IMR-90 (cell line): ENCODE measurements at regions not wholly inside any gene's neighbourhood (a gene's known extent, or its start where the extent isn't known, plus 50 kb on each side); places are given as distances from the start of the nearest gene placed in this dataset.

ENCODE experiments used
- ATAC-seq: fragments of 200-7000 bp; cut with Tn5 transposase; 2 replicates; pipeline ENCODE4 v1.9.1; 2020; ENCODE audit warnings: low read depth, mild to moderate bottlenecking, moderate library complexity
- BruUV-seq: library from RNA; stranded (reverse); fragments of 400-500 nt; replicated peaks from 2 replicates; lab custom pipeline; 2021; lab: Mats Ljungman, UMichigan
- CTCF ChIA-PET: fragments of 300-600 bp; formaldehyde crosslinking; extraction: SDS; loops from one replicate; lab custom pipeline; 2021; ENCODE audit warnings: antibody characterized with exemption; lab: Yijun Ruan, JAX
- POLR2A ChIA-PET: fragments of 300-600 bp; sonication (Branson Sonifier 250); formaldehyde crosslinking; loops from one replicate; lab custom pipeline; 2022; ENCODE audit warnings: antibody characterized with exemption; ENCODE audit not compliant: unreplicated experiment; lab: Charles Lee
- DNase-seq: peaks from one replicate; pipeline ENCODE4 v3.0.0; 2013
- H2AFZ ChIP-seq: replicated peaks from 2 replicates; pipeline ENCODE3; 2013; ENCODE audit warnings: low read length, mild to moderate bottlenecking; ENCODE audit not compliant: poor library complexity
- H2AK5ac ChIP-seq: 2 replicates; pipeline ENCODE4 v1.6.1; 2013; ENCODE audit warnings: low read depth, low read length, inconsistent platforms
- H2AK9ac ChIP-seq: replicated peaks from 2 replicates; pipeline ENCODE3; 2013; ENCODE audit warnings: mild to moderate bottlenecking, low read depth, low read length, moderate library complexity; ENCODE audit not compliant: poor library complexity
- H2BK120ac ChIP-seq: 2 replicates; pipeline ENCODE4 v1.6.1; 2013; ENCODE audit warnings: low read depth, low read length, inconsistent platforms
- H2BK15ac ChIP-seq: 3 replicates; pipeline ENCODE4 v1.6.1; 2013; ENCODE audit warnings: low read depth, low read length, inconsistent platforms
- H2BK20ac ChIP-seq: 2 replicates; pipeline ENCODE4 v1.6.1; 2013; ENCODE audit warnings: low read depth, mild to moderate bottlenecking, inconsistent platforms, low read length, moderate library complexity
- H2BK5ac ChIP-seq: 2 replicates; pipeline ENCODE4 v1.6.1; 2013; ENCODE audit warnings: mild to moderate bottlenecking, low read depth, low read length, inconsistent platforms; ENCODE audit not compliant: poor library complexity, severe bottlenecking
- H3K14ac ChIP-seq: replicated peaks from 2 replicates; pipeline ENCODE4 v1.6.1; 2013; ENCODE audit warnings: low read depth, low read length, inconsistent platforms
- H3K18ac ChIP-seq: 2 replicates; pipeline ENCODE4 v1.6.1; 2013; ENCODE audit warnings: low read depth, low read length, control low read depth
- H3K23ac ChIP-seq: 2 replicates; pipeline ENCODE4 v1.6.1; 2013; ENCODE audit warnings: low read depth, low read length, inconsistent platforms
- H3K27ac ChIP-seq: 2 replicates; pipeline ENCODE4 v1.5.1; 2013; ENCODE audit warnings: mild to moderate bottlenecking, control low read depth, low read length; ENCODE audit not compliant: insufficient read depth
- H3K27me3 ChIP-seq: 2 replicates; pipeline ENCODE4 v1.6.1; 2013; ENCODE audit warnings: low read length; ENCODE audit not compliant: control insufficient read depth, insufficient read depth
- H3K36me3 ChIP-seq: 2 replicates; pipeline ENCODE4 v1.6.1; 2013; ENCODE audit warnings: low read length, mixed read lengths; ENCODE audit not compliant: control insufficient read depth, insufficient read depth
- H3K4ac ChIP-seq: 2 replicates; pipeline ENCODE4 v1.6.1; 2013; ENCODE audit warnings: low read depth, low read length, inconsistent platforms
- H3K4me1 ChIP-seq: 2 replicates; pipeline ENCODE4 v1.6.1; 2013; ENCODE audit warnings: low read length, mixed read lengths; ENCODE audit not compliant: control insufficient read depth, insufficient read depth
- H3K4me2 ChIP-seq: 2 replicates; pipeline ENCODE4 v1.6.1; 2013; ENCODE audit warnings: low read depth, mild to moderate bottlenecking, control low read depth, low read length, moderate library complexity
- H3K4me3 ChIP-seq: 2 replicates; pipeline ENCODE4 v1.5.1; 2013; ENCODE audit warnings: low read depth, mild to moderate bottlenecking, control low read depth, low read length, moderate library complexity; ENCODE audit not compliant: insufficient read depth
- H3K56ac ChIP-seq: 2 replicates; pipeline ENCODE4 v1.6.1; 2013; ENCODE audit warnings: low read length, inconsistent platforms; ENCODE audit not compliant: insufficient read depth; ENCODE audit errors: extremely low read depth
- H3K79me1 ChIP-seq, 2 experiments: 2 replicates each; pipeline ENCODE4 v1.6.1; 2013; ENCODE audit warnings: low read length in 2 of 2, inconsistent platforms in 1 of 2, low read depth in 1 of 2
- H3K9ac ChIP-seq: 2 replicates; pipeline ENCODE4 v1.6.1; 2013; ENCODE audit warnings: low read depth, low read length, control low read depth
- H3K9me1 ChIP-seq: 2 replicates; pipeline ENCODE4 v1.6.1; 2013; ENCODE audit warnings: low read length, inconsistent platforms; ENCODE audit not compliant: insufficient read depth
- H3K9me3 ChIP-seq: 2 replicates; pipeline ENCODE4 v1.6.1; 2013; ENCODE audit warnings: low read length; ENCODE audit not compliant: control insufficient read depth, insufficient read depth
- H4K20me1 ChIP-seq: 2 replicates; pipeline ENCODE4 v1.6.1; 2013; ENCODE audit warnings: low read length, inconsistent platforms; ENCODE audit not compliant: insufficient read depth
- H4K5ac ChIP-seq: 2 replicates; pipeline ENCODE4 v1.6.1; 2013; ENCODE audit warnings: mild to moderate bottlenecking, low read depth, low read length, control low read depth
- H4K8ac ChIP-seq, 2 experiments: 2 replicates each; pipeline ENCODE4 v1.6.1; 2013; ENCODE audit warnings: low read depth in 2 of 2, low read length in 2 of 2, control low read depth in 1 of 2, inconsistent platforms in 1 of 2
- H4K91ac ChIP-seq: 2 replicates; pipeline ENCODE4 v1.6.1; 2013; ENCODE audit warnings: low read depth, low read length, inconsistent platforms; ENCODE audit not compliant: insufficient read depth
- MAZ ChIP-seq: IDR thresholded peaks from 2 replicates; pipeline ENCODE4 v1.6.1; 2012; ENCODE audit warnings: low read depth, mild to moderate bottlenecking, low read length, improper control_type of control experiment, moderate library complexity, borderline replicate concordance
- NFE2L2 ChIP-seq: fragments of 150-350 bp; IDR thresholded peaks from 2 replicates; pipeline ENCODE4 v1.6.1; 2016; ENCODE audit warnings: low read depth, mild to moderate bottlenecking, low read length
- POLR2A ChIP-seq: IDR thresholded peaks from 2 replicates; pipeline ENCODE4 v1.6.1; 2012; ENCODE audit warnings: mild to moderate bottlenecking, low read depth, low read length
- WGBS, 2 experiments: methylation state at CpG; one replicate each; pipeline versions ENCODE4 v1.1.5 to v1.1.7; 2013; ENCODE audit warnings: missing lambda C conversion rate in 2 of 2; ENCODE audit not compliant: insufficient read length in 1 of 2; ENCODE audit errors: extremely low coverage in 2 of 2; 5-methylcytosine and 5-hydroxymethylcytosine counted together
- dilution Hi-C: fragments of 300-500 bp; cut with HindIII; formaldehyde crosslinking; loops from one replicate; pipeline ENCODE4 v1.14.3; 2018; ENCODE audit warnings: low sequenced_read_pairs; ENCODE audit not compliant: unreplicated experiment
- in situ Hi-C: fragments of 300-500 bp; cut with MboI; formaldehyde crosslinking; loops from 3 replicates; pipeline ENCODE4 v1.14.3; 2019; ENCODE audit warnings: low sequenced_read_pairs, inconsistent platforms, mixed read lengths
- intact Hi-C: fragments of 100-400 bp; cut with micrococcal nuclease; formaldehyde crosslinking; loops from 2 replicates; pipeline ENCODE4 v1.10.0; 2022

- H3K56ac ChIP-seq = no peak overlapping the region
- H3K4me1 ChIP-seq = no peaks in the 10 kb centered on the region
- H3K9me1 ChIP-seq = no peaks in the 10 kb centered on the region
- H4K5ac ChIP-seq = no peak overlapping the region
- no peak overlapping the region for H3K27ac ChIP-seq
- ChIA-PET CTCF (no interaction called here), POLR2A (no interaction called here)
- 58% methylated on average over 2 of the region's 5 CpGs; no CpG with 5 or more reads in 1 of the 2 experiments for WGBS, 2 experiments
- no peaks in the 10 kb centered on the region for H4K20me1 ChIP-seq
- no peak overlapping the region for H4K8ac ChIP-seq
- no peak overlapping the region for H2BK5ac ChIP-seq
- H3K4me3 ChIP-seq = no peak overlapping the region
- peaks cover 3% of the 10 kb centered on the region for H3K9me3 ChIP-seq
- dilution Hi-C loops (no loop called here), in situ Hi-C loops (no loop called here), intact Hi-C loops (no loop called here)
- peaks cover 44% of the 10 kb centered on the region for H3K27me3 ChIP-seq
- no peak overlapping the region for H2BK120ac ChIP-seq
- no peak for TF ChIP-seq NFE2L2
- no peak for TF ChIP-seq POLR2A
- no peak for TF ChIP-seq MAZ
- no peak overlapping the region for H3K4ac ChIP-seq
- no peak overlapping the region for H2BK15ac ChIP-seq
- H2AK9ac ChIP-seq = no peak overlapping the region
- H3K9ac ChIP-seq = no peak overlapping the region
- DNase-seq = no peak
- no peaks in the 10 kb centered on the region for H3K79me1 ChIP-seq
- no peak overlapping the region for H3K14ac ChIP-seq
- H3K18ac ChIP-seq = no peak overlapping the region
- H2AFZ ChIP-seq = no peak overlapping the region
- H2BK20ac ChIP-seq = no peak overlapping the region
- H2AK5ac ChIP-seq = no peak overlapping the region
- BruUV-seq = no TSS peak
- no peak for ATAC-seq
- no peak overlapping the region for H3K4me2 ChIP-seq
- no peak overlapping the region for H3K23ac ChIP-seq
- no peaks in the 10 kb centered on the region for H3K36me3 ChIP-seq
- H4K91ac ChIP-seq = no peak overlapping the region
These were observed 119.8 kb upstream of the ATP6AP2 start for GRCh38 chrX:40460926-40461325.
